ENCODE measurements at regions not wholly inside any gene's neighbourhood (a gene's known extent, or its start where the extent isn't known, plus 50 kb on each side); places are given as distances from the start of the nearest gene placed in this dataset.
"Not testable (repeated sequence)": the region's sequence is repeated elsewhere in the genome, so short reads cannot be mapped to it uniquely, and the experiment has no call there.

DNA sequence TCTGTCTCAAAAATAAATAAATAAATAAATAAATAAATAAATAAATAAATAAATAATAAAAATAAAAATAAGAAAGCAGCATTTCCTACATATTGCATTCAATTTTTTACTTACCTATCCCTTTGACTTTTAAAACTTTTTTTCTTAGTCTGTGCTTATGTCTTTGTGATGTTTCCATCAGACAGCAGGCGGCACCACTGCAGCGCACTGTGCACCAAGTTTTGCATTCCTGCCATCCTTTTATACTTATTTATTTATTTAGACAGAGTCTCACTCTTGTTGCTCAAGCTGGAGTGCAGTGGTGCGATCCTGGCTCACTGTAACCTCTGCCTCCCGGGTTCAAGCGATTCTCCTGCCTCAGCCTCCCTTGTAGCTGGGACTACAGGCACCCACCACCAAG lies 132.6 kb downstream of the SPATA31A6 start:
- peak; percentile 7 for DNase-seq (ENCODE audit: low read depth)
- H3K4me3 ChIP-seq (ENCODE audit: low read depth, low read length), result not testable (repeated sequence)
- TF ChIP-seq, protein P1, sequence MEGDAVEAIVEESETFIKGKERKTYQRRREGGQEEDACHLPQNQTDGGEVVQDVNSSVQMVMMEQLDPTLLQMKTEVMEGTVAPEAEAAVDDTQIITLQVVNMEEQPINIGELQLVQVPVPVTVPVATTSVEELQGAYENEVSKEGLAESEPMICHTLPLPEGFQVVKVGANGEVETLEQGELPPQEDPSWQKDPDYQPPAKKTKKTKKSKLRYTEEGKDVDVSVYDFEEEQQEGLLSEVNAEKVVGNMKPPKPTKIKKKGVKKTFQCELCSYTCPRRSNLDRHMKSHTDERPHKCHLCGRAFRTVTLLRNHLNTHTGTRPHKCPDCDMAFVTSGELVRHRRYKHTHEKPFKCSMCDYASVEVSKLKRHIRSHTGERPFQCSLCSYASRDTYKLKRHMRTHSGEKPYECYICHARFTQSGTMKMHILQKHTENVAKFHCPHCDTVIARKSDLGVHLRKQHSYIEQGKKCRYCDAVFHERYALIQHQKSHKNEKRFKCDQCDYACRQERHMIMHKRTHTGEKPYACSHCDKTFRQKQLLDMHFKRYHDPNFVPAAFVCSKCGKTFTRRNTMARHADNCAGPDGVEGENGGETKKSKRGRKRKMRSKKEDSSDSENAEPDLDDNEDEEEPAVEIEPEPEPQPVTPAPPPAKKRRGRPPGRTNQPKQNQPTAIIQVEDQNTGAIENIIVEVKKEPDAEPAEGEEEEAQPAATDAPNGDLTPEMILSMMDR (IDR thresholded peaks at IDR 0.05; ENCODE audit: control insufficient read depth, extremely low read depth, insufficient read depth), result peak; percentile 52

DNA sequence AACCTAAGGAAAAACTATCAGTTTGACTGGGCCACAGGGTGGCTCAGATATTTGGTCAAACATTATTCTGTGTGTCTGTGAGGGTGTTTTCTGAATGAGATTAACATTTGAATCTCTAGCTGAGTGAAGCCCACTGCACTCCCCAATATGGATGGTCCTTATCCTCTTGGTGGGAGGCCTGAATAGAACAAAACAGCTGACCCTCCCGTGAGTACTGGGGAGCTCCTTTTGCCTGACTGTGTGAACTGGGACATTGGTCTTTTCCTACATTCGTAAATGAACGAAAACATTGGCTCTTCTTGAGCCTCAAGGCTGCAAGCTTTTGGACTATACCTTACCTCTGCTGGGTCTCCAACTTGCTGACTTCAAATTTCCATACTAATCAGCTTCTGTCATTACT lies 134.2 kb downstream of the SPATA31A6 start:
- not testable (repeated sequence) for DNase-seq (ENCODE audit: low read depth); H3K4me3 ChIP-seq (ENCODE audit: low read depth, low read length)

GRCh38 chr9:42323084-42323809 lies 139.8 kb downstream of the SPATA31A6 start:
- DNase-seq (ENCODE audit: low read depth); H3K4me3 ChIP-seq (ENCODE audit: low read depth, low read length): not testable (repeated sequence)

DNA sequence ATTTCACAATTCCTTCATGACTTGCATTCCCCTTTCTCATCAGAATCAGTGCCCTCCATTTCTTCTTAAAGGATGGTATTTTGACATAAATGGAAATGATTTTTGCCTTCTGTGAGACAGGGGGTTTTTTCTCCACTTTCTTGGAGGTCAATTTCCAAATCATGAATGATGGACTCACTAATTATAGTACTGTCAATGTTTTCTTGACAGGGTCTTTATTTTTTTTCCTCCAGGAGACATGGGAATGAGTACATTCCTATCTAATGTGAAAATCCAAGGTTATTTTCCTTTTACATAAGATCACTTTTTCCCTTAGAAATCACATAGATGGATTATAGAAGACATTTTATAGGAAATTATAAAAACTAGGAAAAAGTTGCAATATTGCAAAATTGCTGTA lies 141.7 kb downstream of the SPATA31A6 start:
- not testable (repeated sequence) for H3K4me3 ChIP-seq (ENCODE audit: low read depth, low read length); DNase-seq (ENCODE audit: low read depth)

DNA sequence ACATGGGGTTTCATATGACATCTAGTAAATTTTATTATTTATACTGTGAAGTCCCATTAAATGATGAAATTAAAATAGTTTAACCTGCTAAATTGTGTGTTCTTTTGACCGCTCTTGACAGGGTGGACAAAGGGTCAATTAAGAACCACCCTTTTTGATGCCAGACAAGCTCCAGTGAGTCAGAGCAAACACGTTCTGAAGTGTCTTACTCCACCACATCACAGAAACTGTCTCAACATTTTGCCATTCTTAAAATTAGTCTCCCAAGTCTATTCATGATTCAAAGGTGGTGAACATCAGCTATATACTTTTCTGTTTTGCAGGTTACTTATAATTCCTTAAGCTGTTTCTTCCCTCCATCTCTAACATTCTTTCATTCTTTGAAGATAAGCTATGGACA lies 142.1 kb downstream of the SPATA31A6 start:
- not testable (repeated sequence) for DNase-seq (ENCODE audit: low read depth); H3K4me3 ChIP-seq (ENCODE audit: low read depth, low read length)

DNA sequence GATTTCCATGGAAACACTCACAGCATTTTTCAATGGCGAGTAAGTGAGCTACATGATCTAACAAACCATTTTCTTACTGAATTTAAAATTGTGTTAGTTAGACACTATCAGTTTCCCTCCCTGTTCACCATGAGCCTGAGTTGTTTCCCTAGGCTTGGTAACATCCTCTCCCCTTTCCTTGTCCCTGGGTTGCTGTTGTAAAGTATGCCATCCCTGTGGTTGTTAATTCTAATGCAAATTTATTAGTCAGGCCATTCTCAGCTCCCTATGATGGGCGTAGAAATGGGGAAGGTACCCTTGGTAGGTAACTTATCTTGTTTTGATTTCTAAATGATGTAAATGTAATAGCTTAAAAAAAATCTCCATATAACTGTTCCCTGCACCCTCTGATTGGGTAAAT lies 143.0 kb downstream of the SPATA31A6 start:
- not testable (repeated sequence) for DNase-seq (ENCODE audit: low read depth); H3K4me3 ChIP-seq (ENCODE audit: low read depth, low read length)

DNA sequence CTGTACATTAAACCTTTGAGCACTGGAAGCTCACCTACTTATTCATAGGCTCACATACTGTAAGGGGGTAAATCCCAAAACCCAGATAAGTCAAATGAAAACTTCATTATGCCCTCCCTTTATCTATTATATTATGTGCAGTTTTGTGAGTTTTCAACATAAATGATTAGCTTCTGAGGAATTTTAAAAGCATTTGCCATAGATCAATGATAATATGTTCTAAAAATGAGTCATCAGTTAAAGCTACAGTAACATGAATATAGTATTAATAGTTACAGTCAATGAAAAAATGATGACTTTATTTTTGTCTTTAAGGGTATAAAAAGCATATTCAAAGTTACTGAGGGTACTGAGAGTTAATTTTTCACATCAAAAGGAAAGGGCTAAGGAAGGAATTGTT lies 151.9 kb downstream of the SPATA31A6 start:
- H3K4me3 ChIP-seq (ENCODE audit: low read depth, low read length); DNase-seq (ENCODE audit: low read depth): not testable (repeated sequence)

- DNase-seq (ENCODE audit: low read depth); H3K4me3 ChIP-seq (ENCODE audit: low read depth, low read length): not testable (repeated sequence)
Measured at GRCh38 chr9:42335984-42336657, 152.7 kb downstream of the SPATA31A6 start.

DNA sequence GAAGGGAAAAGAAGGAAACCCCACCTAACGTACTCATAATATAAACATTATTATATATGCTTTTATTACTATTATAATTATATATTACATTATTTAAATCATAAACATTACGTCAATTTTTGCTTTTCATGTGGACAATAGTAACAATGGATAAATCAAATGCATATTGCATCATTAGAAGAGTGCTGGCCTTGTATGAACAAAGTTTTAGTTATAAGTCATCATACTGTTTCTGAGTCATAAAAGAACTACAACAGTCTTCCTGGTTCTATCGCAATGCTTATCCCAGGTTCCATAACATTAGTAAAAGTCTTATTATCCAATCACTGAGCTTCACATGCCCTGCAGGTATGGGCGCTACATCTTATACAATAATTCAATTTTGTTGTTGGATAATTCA lies 154.8 kb downstream of the SPATA31A6 start:
- DNase-seq (ENCODE audit: low read depth); H3K4me3 ChIP-seq (ENCODE audit: low read depth, low read length): not testable (repeated sequence)

GRCh38 chr9:42339671-42340434 lies 156.4 kb downstream of the SPATA31A6 start:
- not testable (repeated sequence) for H3K4me3 ChIP-seq (ENCODE audit: low read depth, low read length)

DNA sequence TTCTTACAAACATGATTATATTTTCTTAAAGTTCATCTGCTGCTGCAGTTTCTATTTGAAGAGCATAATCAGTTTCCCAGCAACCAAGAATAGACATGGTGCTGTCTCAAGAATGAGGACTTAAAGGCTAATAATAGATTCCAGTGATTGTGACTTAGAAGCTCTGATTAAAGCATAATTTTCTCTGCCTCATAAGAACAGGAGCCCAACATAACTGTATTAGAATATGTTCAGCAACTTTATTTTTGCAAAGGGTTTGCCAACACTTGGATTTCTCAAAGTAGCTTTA lies 156.9 kb downstream of the SPATA31A6 start:
- not testable (repeated sequence) for H3K4me3 ChIP-seq (ENCODE audit: low read depth, low read length); DNase-seq (ENCODE audit: low read depth)

More at GRCh38 chr9:42339671-42340434, 156.4 kb downstream of the SPATA31A6 start:
- not testable (repeated sequence) for DNase-seq (ENCODE audit: low read depth)

DNA sequence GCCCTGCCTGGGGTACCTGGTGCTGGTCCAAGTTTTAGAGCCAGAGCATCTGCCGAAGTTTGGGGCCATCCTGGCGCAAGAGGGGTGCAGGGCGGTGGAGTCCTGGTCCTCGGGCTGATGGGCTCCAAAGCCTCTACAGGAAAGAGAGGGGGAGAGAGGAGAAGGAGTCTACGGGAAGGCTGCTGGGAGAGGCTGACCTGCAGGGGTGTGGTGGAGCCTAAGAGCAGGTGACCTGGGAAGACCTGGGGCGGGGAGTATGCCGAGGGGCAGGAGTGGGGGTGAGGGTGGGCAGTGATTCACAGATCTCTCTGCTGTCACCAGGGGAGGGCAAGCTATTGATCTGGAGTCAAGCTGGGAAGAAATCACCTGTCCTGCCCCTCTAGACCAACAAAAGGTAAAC lies 158.4 kb downstream of the SPATA31A6 start:
- H3K4me3 ChIP-seq (ENCODE audit: low read depth, low read length); DNase-seq (ENCODE audit: low read depth): not testable (repeated sequence)

DNA sequence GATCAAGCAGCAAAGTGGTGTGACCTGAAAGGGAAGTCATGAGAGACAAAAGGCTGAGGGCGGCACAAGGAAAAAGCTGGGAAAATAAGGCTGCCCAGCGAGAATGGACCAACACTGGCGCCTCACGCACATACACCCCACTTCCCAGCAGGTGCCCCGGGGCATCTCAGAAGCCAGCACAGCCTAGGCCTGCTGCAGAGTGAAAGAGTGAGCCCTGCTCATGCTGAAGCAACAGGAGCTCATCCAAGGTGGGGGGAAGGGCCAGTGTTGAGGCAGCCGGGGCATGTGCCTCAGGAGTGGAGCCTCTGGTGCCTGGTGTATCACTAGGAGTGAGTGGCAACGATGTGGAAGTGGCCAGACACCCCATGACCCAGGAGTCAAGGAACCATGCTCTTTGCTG lies 158.8 kb downstream of the SPATA31A6 start:
- not testable (repeated sequence) for H3K4me3 ChIP-seq (ENCODE audit: low read depth, low read length); DNase-seq (ENCODE audit: low read depth)

DNA sequence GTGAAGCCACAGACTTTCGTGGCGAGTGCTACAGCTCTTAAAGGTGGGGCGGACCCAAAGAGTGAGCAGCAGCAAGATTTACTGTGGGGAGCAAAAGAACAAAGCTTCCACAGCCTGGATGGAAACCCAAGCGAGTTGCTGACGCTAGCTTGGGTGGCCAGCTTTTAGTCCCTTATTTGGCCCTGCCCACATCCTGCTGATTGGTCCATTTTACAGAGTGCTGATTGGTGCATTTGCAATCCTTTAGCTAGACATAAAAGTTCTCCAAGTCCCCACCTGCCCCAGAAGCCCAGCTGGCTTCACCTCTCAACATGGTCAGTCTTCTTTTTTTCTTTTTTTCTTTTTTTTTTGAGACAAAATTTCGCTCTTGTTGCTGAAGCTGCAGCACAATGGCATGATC lies 161.0 kb downstream of the SPATA31A6 start:
- DNase-seq (ENCODE audit: low read depth), result not testable (repeated sequence)

GRCh38 chr9:42346916-42347315 lies 163.5 kb downstream of the SPATA31A6 start:
- H3K4me3 ChIP-seq (ENCODE audit: low read depth, low read length); DNase-seq (ENCODE audit: low read depth): not testable (repeated sequence)

More for the DNA sequence above, 161.0 kb downstream of the SPATA31A6 start:
- not testable (repeated sequence) for H3K4me3 ChIP-seq (ENCODE audit: low read depth, low read length)

DNA sequence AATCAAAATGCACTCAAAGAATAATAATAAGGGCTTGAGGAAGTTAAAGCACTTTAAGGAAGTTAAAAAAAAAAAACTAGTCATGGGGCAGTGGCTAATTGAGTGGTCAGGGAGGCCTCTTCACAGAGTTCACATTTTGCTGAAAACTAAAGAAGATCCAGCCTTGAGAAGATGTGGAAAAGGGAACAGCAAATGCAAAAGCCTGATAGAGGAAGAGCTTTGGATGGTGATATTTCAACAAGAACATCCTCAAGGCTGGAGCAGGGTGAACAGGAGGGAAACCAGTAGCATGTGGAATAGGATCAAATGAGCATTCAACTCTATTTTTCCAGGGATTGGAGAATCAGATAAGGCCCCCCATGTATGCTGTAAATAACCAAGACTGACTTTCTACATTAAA lies 165.7 kb downstream of the SPATA31A6 start:
- H3K4me3 ChIP-seq (ENCODE audit: low read depth, low read length), result not testable (repeated sequence)

GRCh38 chr9:42350412-42350811 lies 167.0 kb downstream of the SPATA31A6 start:
- H3K4me3 ChIP-seq (ENCODE audit: low read depth, low read length); DNase-seq (ENCODE audit: low read depth): not testable (repeated sequence)

More for the DNA sequence above, 165.7 kb downstream of the SPATA31A6 start:
- not testable (repeated sequence) for DNase-seq (ENCODE audit: low read depth)

DNA sequence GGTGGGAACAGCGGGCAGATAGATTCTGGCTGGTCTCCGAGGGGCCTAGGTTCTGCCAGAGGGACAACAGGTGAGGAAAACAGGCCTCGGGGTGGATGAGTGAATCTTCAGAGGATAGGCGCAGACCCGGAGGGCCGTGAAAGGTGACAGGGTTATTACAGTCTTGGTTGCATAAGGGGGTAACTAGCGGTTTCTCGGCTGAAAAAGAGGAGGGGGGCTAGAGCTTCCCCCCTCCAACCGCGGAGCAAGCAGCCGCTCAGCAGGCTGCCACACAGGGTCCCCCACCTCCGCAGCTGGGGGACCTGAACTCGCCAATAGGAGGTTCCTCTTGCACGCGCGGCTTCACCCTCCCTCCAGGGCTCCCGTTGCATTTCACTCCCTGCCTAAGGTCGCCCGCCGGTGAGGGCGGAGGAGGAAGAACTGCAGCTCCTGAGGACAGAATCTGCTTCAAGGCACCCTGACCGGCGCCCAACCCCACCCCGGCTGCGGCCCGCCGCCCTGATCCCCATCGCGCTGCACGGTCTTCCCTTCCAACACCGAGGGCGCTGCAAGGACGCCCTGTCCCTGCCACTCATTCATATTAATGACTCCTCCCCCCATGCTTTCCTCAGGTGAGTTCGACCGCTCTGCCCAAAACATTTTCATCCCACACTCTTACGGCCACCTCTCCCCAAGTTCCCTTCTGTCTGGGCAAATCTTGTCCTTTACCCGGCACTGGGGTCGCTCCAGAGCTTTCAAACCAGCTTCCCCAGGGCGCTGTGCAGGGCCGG lies 174.3 kb downstream of the SPATA31A6 start:
- H3K4me3 ChIP-seq (ENCODE audit: low read depth, low read length); DNase-seq (ENCODE audit: low read depth): not testable (repeated sequence)

Measured in LNCaP clone FGC (cell line).